ENCODE measurements at regions not wholly inside any gene's neighbourhood (a gene's known extent, or its start where the extent isn't known, plus 50 kb on each side); places are given as distances from the start of the nearest gene placed in this dataset.
A peak's percentile ranks its signal among the peaks of the same experiment; 100 is the strongest.

DNA sequence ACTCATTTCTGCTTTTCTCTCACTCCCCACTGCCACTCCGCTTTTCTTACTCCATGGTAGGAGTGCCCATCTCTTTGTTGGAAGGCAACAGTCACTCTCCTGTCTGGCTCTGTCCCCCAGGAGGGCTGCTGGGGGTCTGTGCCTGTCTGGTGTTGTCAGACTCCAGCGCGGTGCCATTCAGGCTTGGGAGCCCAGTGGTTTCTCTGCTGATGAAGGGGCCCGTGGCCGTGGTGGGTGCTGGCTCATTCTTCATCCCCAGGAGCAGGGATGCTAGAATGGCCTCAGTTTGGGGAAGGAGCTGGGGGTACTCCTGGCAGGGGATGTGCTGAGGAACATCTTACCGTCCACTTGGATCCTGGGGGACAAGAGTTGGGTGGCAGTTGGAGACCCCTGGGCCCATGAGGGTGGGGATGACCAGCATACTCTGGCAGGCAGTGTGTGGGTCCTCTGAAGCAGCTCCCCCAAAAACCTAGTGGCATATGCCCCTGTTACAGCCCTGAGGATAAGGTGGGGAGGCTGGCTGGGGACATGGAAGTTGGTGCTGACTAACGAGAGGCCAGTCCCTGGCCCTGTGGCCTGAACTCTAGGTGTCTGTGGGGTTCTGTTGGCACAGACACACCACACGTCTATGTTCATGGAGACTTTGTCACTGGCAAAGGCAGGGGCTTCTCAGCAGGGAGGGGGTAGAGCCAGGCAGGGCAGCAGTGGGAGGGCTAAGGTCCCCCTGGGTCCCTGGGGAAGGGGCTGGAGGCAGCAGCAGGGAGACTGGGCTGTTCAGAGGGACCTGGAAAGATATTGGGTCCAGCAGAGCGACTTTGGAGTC, 102.8 kb upstream of the RET start:
- DNase-seq, result peak; percentile 5

DNA sequence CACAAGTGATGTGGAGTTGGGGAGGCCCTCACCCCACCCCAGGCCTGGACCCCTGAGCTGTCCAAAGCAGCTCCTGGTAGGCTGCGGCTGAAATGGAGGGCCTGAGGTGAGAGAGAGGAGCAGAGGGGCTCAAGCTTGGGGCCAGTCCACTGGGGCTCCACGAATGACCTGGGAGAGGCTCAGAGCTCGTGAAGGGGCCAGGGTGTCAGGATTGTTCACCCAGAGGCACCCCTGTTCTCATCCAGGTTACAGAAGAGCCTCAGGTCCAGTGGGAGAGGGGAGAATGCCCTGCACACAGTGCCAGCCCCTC, 102.2 kb upstream of the RET start:
- no peak for DNase-seq

DNA sequence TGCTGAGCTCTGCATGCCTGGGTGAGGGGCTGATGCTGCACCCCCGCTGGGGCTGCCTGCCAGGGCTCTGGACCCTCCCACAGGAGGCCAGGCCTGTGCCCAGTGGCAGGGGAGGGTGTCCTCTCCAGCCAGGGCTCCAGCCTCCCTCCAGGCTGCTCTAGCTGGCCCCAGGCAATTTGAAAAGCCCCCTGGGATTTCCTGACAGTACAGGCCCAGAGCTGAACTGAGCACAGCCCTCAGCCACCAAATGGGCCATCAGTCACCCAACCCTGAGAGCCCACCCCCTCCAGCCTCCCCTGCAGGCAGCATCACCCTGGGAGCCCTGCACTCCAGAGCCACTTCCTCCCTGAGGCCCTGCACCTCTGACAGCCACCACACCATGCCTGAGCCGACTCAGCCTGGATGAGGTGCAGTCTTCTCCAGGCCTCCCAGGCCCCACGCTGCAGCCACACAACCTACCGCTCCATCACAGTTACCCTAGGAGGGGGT, 101.8 kb upstream of the RET start:
- peak; percentile 14 for DNase-seq

DNA sequence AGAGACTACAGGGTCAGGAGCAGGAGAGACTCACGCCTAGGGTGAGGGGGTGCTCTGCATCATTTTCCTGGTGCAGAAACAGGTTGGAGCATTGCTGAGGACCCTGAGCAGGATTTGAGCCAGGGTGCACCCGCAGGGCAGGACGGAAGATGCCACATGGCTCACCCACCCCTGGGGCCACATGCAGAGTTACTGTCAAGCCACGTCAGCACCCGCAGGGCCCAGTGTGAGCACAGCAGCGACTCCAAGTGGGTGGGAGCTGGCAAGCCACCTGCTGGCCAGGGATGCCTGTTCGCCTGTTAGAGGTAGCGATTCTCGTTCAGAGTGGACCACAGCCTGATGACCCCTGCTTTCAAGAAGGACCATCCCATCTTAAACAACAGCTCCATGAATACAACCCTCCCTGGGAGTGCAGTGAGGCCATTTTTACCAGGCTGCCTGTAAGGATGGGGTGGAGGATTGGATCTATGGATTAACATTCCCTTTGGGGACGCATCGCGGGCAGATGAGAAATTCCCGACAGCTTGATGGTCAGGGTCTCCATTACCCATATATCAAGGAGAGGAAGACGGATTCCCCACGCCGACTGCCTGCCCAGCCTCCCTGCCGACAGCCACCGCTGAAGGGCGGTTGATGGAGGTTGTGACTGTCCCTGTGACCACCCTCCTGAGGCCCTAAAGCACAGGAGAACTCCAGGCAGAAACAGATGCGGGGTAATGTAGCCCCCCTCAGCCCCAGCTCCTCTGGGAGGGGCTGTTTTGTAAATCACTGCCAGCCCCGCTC, 101.1 kb upstream of the RET start:
- peak; percentile 9 for DNase-seq

DNA sequence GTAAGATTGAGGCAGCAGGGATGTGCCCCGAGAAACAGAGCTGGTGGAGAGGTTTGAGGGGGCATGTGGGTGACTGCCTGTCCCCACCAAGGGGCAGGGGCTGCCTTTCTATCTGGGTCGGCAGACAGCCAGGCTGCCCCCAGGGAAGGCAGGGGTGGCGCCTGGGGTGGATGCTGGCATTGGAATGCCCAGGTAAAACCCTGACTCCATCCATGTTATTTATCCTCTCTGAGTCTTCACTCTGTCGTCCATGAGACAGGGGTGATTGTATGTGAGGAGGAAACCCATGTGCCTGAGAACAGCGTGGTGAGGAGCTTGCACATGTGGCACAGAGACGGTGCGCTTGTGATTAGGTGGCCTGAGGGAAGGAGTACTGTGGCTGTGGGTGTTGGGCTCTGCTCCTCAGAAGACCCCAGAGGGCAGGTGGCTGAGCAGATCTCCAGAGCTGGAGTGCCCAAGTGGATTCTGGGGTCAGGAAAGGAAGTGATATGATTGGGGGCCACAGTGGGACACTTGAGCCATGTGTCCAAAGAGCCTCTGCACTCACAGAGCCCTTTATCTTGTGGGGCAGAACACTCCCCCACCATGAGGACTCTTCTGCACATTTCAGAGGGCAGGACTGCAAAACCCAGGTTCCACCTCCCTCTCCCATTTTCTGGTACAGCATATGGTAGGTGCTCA, 100.4 kb upstream of the RET start:
- peak; percentile 4 for DNase-seq

DNA sequence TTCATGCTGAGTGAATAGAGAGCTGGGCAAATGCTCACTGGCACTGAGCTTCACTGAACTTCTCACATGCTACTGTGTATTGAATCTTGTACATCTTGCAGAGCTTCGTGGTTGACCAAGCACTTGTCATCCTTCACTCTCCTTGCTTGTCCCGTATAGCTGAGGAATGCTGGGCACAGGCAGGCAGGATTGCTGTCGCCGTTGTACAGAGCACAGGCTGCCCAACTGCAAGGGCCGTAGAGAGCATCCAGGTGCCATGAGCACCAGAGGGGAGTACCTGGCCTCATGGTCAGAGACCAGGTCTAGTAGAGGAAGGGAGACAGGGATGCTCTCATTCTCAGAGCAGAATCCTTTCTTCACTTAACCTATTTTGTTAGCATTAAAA, 99.8 kb upstream of the RET start:
- no peak for DNase-seq

DNA sequence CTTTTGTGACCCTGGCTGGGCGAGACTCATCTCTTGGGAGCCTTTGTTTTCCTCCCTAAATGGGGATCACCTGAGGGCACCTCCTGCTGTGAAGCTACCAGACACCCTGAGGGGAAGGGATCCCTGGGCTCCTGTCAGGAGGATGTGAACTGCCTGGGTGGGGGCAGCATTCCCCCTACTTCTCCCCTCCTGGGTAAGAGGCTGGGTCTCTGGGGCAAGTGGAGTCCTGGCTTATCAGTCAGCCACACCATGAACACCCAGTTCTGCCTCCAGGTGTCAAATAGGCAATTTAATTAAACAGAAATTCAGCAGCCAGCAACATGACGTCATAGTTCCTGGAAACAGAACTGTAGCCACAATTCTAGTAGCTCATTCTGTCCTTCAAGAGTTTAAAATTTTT, 97.7 kb upstream of the RET start:
- no peak for DNase-seq

DNA sequence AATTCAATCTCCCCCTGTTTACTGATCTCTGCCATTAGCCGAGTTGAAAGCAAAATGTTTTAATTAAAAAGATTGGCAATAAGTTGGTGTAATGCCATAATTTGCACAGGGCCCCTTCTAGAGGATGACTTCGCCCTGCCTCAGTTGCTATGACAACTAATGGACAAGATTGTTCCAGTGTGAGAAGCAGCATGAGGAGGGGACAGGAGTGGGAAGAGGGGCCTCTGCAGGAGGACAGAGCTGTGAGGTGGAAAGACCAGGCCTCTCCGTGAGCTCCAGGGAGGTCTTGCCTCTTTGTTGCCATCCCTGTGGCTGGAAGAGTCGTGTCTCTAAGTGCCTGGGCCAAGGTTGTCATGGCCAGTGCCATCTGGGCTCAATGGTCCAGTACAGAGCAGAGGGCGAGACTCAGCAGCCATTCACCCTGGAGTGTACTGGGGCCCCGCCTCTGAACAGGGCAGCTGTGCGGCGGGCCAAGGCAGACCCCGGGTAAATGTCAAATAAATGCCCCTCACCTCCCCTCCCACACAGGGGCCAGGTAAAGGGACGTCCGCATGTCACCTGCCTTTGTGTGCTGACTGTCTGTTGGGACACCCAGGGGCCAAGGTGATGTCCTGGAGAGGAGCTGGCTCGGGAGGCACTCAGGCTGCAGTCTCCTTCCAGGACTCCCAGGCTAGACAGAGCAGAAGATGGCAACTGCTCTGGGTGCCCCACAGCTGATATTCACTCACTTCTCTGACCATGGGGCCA, 97.0 kb upstream of the RET start:
- DNase-seq, result no peak

DNA sequence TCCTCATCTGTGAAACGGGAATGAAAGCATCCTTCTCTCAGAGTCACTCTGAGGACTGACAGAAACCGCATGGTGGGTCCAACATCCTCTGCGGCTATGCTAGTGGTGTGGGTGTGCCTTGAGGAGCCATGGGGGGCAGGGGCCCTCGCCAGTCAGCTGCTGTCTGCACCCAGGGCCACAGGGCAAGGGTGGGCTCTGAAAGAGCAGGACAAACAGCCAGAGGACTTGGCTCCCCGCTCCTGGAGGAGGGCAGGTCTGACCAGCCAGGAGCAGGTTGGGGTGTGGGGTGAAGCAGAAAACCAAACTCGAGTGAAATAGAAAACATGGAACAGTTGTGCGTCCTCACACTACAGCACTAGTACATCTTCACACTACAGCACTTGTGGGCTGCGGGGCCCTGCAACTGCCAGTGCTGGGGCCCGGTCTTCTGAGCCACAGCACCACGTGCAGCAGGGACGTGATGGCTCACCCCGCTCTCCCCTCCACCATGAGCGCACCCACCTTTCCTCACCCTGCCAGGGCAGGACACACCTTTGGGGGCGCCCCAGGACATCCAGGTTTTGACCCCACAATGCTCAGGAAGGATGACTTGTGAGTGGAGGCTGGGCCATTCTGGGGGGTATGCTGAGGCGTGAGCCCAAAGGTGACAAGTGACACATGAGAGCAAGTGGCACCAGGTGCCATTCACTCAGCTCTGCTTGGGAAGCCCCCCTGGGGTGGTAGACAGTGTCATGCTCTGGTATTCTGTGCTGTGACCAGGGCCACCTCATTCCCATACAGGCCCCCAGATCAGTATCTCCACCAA, 96.1 kb upstream of the RET start:
- DNase-seq, result peak; percentile 6

DNA sequence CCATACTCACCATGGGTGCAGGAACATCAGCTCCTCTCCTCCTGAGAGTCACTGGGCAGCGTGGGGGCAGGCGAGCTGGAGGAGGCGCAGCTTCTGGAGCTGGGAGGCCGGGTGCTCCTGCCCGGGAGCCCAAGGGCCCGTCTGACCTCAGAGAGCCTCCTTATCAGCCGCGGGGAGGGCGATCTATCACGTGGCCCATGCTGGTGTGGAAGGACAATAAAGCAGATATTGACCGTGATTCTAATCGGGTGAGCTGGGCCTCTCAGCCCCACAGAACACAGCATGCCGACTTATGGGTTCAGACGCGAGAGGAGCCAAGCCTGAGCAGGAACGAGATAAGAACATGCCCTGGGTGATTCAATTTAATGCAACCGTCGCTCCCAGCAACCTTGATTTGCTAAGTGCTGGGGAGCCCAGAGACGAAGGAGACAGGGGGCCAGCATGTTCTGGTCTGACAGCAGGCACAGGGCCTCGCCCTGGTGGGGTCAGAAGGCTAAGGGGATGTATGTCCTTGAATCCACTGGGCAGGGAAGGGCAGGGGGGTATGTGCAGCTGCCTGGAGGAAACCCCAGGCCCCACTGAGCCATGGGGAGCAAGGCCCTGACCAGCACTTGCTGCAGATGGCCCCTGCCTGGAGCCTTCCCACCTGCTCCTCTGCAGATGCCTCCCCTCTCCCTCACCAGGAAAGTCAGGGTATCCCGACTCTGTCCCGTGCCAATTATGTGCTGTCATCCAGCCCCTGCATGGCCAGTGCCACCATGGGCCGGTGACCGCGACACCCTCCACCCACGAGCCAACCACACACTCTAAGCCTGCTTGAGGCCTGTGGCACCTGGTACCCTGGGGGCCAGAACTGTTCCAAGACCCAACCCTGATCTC, 95.3 kb upstream of the RET start:
- DNase-seq, result peak; percentile 5

DNA sequence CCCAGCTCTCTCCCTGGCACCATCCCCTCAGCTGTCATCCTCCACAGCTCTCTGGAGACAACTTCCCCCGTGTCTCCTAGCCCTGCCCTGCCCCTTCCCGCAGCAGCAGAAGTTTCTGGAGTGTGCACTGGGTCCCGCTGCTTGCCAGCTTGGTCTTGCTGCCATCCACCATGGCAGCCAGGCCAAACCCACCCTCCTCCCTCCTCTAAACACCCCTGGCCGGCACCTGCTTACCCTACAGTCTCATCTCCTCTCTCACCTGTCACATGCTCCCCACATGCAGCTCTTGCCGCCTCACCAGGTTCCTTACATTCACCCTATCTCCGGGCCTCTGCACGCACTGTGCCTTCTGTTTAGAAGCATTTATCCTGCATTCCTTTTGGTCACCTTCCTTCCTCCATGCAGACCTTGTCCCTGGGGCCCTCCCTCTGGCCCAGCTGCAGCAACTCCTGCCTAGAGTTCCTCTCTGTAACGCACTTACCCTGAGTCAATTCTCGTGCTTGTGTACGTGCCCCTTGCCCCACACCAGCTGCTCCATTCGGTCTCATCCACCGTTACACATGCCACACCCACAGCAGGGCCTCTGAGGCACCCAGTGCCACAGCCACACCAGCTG, 93.9 kb upstream of the RET start:
- peak; percentile 13 for DNase-seq

DNA sequence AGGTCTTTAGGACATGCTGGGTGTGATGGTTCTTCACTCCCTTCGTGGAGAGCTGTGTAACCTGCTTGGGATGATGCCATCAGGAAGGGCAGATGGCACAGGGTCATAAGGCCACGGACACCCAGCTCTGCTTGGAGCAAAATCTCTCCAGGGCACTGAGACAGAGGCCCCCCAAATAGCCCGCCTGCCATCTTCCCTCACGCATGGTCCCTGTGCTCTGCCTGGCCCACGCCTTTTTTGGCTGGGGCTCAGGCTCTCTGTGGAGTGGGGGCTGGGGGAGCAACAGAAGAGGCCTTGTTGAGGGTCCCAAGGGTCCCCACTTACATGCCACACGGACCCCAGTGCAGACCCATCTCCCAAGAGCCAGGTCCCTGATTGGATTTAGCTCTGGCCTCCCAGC, 93.3 kb upstream of the RET start:
- no peak for DNase-seq

DNA sequence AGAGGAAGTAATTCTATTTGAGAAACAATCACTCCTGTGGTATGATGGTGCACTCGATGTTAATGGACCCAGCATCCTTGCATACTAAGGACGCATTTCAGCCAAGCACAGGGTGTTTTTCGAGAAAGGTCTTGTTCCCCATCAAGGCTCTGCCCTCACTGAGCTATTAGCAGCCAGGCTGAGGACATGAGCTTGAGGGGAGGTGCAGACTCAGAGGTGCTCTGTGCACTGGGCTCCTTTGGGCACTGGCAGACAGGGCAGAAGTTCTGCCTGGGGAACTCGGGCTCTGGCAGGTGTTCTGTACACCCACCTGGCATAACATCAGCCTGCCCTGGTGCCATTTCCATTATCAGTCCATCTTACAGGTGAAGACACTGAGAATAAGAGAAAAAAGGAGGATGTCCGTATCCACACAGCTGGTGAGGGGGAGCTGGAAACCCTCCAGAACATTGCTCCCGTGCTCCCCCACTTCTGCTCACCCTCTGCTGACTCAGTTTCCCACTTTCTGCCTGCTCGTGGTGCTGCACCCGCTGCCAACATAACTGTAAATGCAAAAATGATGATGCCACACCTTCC, 92.7 kb upstream of the RET start:
- peak; percentile 8 for DNase-seq

DNA sequence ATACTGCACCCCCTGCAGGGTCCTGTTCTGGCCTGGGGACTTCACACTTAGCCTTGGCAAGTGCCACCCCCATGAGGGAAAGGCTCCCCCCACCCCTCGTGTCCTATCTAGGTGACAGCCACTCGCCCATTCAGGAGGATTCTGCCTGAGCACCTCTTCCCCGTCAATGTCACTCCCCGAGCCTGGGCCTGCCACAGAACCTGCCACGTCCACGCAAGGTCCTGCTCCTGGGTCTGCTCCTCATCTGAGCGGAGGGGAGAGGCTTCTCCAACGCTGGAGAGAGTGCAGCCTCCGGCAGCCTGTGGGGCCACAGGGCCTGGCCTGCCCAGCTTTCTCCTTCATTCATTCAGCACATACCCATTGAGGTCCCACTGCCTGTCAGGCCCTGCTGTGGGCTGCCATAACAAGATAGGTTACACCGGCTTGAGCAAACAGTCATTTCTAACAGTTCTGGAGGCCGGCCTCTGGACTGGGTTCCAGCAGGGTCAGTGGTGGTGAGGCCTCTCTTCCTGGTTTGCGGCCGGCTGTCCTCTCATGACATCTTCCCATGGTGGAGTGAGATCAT, 92.0 kb upstream of the RET start:
- DNase-seq, result peak; percentile 8

DNA sequence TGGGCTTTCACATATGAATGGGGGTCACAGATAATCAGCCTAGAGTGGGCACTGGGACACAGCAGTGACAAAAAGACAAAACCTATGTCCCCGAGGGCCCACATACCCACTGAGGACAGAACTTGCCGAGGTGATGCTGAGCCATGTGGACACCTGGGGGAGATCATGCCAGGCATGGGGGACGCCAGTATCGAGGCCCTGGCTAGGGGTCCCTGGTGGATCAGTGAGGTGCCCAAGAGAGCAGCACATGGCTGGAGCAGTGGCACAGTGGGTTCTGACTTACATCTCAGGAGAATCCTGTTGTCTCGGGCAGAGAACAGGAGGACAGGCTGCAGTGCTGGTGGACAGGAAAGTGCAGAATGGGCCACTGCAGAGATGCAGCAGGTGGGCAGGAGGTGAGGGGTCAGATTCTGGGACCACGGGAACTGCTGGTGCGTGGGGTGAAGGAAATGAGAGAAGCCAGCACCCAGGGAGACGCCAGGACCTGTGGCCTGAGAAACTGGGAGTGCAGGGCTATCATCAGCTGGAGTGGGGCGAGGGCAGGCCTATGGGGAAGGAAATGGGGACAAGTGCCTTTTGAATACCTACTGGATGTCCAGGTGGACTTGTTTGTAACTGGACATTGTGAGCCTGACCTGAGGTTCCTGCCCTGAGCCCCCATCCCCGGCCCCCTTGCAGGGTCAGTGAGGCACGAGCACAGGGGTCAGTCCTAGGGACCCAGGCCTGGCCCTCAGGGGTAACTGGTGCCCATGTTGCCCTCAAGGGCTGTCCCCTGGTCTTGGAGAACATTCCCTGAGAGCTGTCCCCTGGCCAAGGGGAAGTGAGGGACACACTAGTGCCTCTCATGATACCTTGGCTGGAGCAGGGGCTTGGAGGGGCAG, 91.2 kb upstream of the RET start:
- DNase-seq, result no peak

DNA sequence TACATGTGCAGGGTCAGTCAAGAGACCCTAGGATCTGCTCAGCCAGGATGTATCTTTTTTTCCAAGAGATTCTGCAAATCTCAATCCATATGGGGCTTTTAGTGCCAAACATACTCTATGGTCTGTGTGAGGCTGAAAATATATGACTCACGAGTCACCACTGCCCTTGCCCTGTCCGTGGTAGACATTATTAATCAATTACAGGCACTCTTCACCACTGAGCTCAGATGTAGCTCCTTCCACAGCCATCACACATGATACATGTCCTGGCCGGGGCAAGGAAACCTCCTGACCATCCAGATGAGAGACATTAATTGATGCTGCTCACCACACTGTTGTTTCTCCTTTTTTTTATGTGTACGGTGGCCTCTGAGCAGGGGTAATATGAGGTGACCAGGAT, 90.2 kb upstream of the RET start:
- DNase-seq, result no peak

DNA sequence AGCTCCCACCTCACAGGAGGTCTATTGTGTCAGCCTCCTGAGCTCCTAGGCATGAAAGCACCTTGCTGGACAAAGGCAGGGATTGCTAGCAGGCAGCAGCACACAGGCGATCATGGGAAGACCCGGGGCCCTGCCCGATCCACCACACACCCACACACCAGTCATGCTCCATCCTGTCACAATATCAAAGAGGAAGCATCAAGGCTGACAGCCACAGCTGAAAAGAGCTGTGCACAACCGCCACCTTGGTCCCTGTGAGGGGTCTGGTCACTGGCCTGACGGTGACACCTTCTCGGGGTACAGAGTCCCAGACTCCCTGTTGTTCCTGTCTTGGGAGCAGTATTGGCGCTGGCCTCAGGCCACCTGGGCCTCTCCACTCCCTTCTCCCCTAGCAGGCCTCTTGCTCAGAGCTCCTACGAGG, 89.7 kb upstream of the RET start:
- no peak for DNase-seq

DNA sequence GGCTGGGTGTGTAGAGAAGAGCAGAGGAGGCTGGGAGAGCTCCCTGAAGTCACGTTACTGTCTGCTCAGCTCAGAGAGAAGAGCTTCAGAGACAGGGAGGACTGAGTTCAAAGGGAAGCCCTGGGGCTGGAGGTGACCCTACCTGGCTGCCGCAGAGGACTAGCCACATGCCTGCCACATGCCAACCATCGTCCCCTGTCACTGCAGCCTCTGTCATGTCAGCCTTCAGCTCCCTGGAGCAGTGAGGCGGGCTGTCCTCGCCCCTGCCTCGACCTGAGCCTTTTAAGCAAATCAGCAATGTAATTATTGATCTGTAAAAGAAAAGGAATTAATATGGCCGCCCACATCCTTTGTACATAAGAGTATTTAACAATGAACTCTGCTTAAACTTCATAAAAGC, 89.3 kb upstream of the RET start:
- peak; percentile 9 for DNase-seq

DNA sequence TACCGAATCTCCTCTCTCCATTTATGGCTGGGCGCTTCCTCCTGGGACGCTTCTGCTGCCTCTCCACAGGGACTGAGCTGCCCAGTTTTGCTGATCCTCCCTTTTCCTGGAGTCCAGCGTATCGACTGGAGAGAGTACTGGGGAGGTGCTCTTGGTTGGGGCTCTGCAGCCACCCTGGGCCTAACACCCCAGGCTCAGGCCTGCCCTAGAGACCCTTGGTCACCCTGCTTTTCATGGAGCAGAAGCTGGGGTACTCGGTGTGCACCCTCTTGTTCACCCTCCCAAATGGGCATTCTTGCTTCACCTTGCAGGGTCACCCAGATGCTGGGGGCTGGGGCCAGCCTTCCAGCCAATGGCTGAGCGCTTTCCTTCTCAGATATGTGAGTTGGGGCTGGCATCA, 88.8 kb upstream of the RET start:
- peak; percentile 4 for DNase-seq

Measured in activated CD8-positive, alpha-beta memory T cell treated with anti-CD3 and anti-CD28 coated beads, Interleukin-2, amount 50 U/mL, for 4 hours (primary cell).